ENCODE measurements at regions not wholly inside any gene's neighbourhood (a gene's known extent, or its start where the extent isn't known, plus 50 kb on each side); places are given as distances from the start of the nearest gene placed in this dataset.

DNA sequence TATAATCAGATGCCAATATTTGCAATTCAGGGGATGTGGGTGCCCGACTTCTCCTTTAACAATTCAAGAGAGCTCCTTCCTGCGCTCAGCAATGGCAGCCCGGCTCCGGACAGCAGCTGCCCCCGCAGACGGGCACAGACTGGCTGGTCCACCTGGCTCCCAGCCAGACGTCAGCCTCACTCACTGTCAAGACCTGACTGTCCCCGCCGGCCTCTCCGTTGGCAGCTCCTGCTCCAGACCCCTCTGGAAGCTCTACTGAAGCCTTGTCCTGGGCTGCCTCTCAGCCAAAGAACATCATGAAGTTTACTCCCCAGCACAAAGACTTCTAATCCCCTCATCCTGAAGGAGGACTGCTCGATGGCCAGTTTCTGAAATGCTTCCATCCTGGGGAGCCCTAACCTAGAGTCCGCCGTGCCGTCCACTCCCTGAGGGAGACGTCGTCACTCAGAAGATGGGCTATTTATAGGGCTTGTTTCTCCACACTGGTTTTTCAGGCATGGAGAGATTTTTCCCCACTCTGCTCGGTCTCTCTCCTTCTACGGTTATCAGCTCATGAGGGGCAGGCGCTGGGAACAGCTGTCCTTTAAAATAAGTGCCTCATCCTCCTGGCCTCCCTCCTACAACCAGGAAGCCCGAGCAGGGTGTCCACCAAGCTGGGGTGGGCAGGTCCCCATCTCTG, 126.2 kb downstream of the RFLNA start:
- in situ Hi-C loops (cut with HindIII; ENCODE audit: low pct_unique_long_range_greater_than_20kb, low sequenced_read_pairs): no loop called here
- ChIA-PET CTCF (no interaction called here), POLR2A (no interaction called here)
- Histone ChIP-seq H3K4me3 (ENCODE audit: low read depth in 2 of 2, low read length in 2 of 2) (no peak overlapping the region), H3K27ac (ENCODE audit: low read length) (no peak overlapping the region), H3K36me3 (ENCODE audit: control insufficient read depth, insufficient read depth, low read length) (peaks cover 14% of the 10 kb centered on the region; the same call in 1 of the 2 replicates), H3K9me3 (ENCODE audit: control insufficient read depth, insufficient read depth, low read depth, low read length) (no peaks in the 10 kb centered on the region), H3K4me1 (ENCODE audit: control insufficient read depth, insufficient read depth, low read length) (peaks cover 18% of the 10 kb centered on the region), H3K27me3 (ENCODE audit: control insufficient read depth, insufficient read depth, low read length) (no peaks in the 10 kb centered on the region)
- DNase-seq (ENCODE audit: low read depth, low spot score) (no peak), ATAC-seq (no peak)
- TF ChIP-seq POLR2AphosphoS5 (IDR thresholded peaks at IDR 0.05; ENCODE audit: low read depth, low read length): no peak
- no peak for TF ChIP-seq SIN3A (IDR thresholded peaks at IDR 0.05; ENCODE audit: borderline replicate concordance, insufficient read depth, low read depth, low read length)
- no peak for TF ChIP-seq TCF7L2 (IDR thresholded peaks at IDR 0.05; ENCODE audit: low read depth, low read length)
- TF ChIP-seq, protein P1, sequence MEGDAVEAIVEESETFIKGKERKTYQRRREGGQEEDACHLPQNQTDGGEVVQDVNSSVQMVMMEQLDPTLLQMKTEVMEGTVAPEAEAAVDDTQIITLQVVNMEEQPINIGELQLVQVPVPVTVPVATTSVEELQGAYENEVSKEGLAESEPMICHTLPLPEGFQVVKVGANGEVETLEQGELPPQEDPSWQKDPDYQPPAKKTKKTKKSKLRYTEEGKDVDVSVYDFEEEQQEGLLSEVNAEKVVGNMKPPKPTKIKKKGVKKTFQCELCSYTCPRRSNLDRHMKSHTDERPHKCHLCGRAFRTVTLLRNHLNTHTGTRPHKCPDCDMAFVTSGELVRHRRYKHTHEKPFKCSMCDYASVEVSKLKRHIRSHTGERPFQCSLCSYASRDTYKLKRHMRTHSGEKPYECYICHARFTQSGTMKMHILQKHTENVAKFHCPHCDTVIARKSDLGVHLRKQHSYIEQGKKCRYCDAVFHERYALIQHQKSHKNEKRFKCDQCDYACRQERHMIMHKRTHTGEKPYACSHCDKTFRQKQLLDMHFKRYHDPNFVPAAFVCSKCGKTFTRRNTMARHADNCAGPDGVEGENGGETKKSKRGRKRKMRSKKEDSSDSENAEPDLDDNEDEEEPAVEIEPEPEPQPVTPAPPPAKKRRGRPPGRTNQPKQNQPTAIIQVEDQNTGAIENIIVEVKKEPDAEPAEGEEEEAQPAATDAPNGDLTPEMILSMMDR (IDR thresholded peaks at IDR 0.05): no peak
- TF ChIP-seq, protein P2, sequence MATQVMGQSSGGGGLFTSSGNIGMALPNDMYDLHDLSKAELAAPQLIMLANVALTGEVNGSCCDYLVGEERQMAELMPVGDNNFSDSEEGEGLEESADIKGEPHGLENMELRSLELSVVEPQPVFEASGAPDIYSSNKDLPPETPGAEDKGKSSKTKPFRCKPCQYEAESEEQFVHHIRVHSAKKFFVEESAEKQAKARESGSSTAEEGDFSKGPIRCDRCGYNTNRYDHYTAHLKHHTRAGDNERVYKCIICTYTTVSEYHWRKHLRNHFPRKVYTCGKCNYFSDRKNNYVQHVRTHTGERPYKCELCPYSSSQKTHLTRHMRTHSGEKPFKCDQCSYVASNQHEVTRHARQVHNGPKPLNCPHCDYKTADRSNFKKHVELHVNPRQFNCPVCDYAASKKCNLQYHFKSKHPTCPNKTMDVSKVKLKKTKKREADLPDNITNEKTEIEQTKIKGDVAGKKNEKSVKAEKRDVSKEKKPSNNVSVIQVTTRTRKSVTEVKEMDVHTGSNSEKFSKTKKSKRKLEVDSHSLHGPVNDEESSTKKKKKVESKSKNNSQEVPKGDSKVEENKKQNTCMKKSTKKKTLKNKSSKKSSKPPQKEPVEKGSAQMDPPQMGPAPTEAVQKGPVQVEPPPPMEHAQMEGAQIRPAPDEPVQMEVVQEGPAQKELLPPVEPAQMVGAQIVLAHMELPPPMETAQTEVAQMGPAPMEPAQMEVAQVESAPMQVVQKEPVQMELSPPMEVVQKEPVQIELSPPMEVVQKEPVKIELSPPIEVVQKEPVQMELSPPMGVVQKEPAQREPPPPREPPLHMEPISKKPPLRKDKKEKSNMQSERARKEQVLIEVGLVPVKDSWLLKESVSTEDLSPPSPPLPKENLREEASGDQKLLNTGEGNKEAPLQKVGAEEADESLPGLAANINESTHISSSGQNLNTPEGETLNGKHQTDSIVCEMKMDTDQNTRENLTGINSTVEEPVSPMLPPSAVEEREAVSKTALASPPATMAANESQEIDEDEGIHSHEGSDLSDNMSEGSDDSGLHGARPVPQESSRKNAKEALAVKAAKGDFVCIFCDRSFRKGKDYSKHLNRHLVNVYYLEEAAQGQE (IDR thresholded peaks at IDR 0.05; ENCODE audit: insufficient read depth in 1 of 2, low read depth in 2 of 2, low read length in 1 of 2): no peak
- BruUV-seq (replicated peaks): no TSS peak
- intact Hi-C loops (cut with micrococcal nuclease; ENCODE audit: unreplicated experiment): no loop called here

DNA sequence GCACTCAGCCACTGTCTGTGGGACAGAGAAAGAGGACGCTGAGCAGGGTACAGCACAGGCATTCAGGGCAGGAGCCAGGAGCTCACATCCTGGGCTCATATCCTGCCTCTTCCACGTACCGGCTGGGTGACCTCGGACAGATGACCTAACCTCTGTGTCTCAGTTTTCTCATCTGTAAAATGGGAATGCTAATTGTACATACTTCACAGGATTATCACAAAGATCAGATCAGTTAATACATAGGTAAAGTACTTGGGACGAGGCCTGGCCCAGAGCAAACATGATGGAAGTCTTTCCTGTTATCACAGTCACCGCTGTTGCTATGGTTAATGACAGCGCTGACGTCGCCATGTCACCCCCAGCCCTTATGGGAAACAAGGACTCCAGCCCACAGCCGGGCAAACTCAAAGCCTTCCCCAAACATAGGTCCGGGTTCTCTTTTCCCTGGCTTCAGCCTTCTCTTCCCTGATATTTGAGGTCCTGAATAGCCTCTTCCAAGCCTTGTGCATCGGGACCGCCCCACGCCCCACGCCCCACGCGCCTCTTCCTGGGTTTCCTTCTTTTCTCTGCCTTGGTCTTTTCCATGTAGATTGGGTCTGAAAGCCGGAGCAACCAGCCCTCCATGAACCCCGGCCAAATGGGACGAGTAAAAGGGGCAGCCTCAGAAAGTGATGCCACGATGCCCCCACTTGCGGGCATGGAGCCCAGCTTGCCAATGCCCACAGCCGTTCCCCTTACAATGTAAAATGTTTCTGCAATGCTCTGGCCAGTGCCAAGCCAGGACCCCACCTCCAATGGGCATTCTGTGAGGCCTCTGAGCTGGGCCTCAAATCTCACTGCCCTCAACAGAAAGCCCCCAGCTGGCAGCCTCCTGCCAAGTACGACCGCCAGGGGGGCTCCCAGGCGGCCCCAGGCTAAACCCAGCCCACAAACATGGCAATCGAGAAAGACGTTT, 125.4 kb downstream of the RFLNA start:
- Histone ChIP-seq H3K4me3 (ENCODE audit: low read depth in 2 of 2, low read length in 2 of 2) (no peak overlapping the region), H3K9me3 (ENCODE audit: control insufficient read depth, insufficient read depth, low read depth, low read length) (no peaks in the 10 kb centered on the region), H3K27me3 (ENCODE audit: control insufficient read depth, insufficient read depth, low read length) (no peaks in the 10 kb centered on the region), H3K27ac (ENCODE audit: low read length) (no peak overlapping the region), H3K4me1 (ENCODE audit: control insufficient read depth, insufficient read depth, low read length) (peaks cover 18% of the 10 kb centered on the region), H3K36me3 (ENCODE audit: control insufficient read depth, insufficient read depth, low read length) (peaks cover 10% of the 10 kb centered on the region; the same call in 1 of the 2 replicates)
- BruUV-seq (replicated peaks): no TSS peak
- TF ChIP-seq, protein P1 (IDR thresholded peaks at IDR 0.05): no peak
- TF ChIP-seq POLR2AphosphoS5 (IDR thresholded peaks at IDR 0.05; ENCODE audit: low read depth, low read length) (no peak), SIN3A (IDR thresholded peaks at IDR 0.05; ENCODE audit: borderline replicate concordance, insufficient read depth, low read depth, low read length) (no peak), TCF7L2 (IDR thresholded peaks at IDR 0.05; ENCODE audit: low read depth, low read length) (no peak)
- TF ChIP-seq, protein P2 (IDR thresholded peaks at IDR 0.05; ENCODE audit: insufficient read depth in 1 of 2, low read depth in 2 of 2, low read length in 1 of 2): no peak
- in situ Hi-C loops (cut with HindIII; ENCODE audit: low pct_unique_long_range_greater_than_20kb, low sequenced_read_pairs): no loop called here
- CTCF ChIA-PET: no interaction called here
- intact Hi-C loops (cut with micrococcal nuclease; ENCODE audit: unreplicated experiment): no loop called here
- DNase-seq (ENCODE audit: low read depth, low spot score) (no peak), ATAC-seq (no peak)
- POLR2A ChIA-PET: no interaction called here

Data from Panc1 (cell line).